ENCODE measurements at regions not wholly inside any gene's neighbourhood (a gene's known extent, or its start where the extent isn't known, plus 50 kb on each side); places are given as distances from the start of the nearest gene placed in this dataset.

GRCh38 chr2:49298230-49298629 is 143.9 kb upstream of the FSHR start:
- Histone ChIP-seq H3K9me3 (no peaks in the 10 kb centered on the region), H3K4me3 (no peak overlapping the region), H3K4me1 (no peaks in the 10 kb centered on the region), H3K36me3 (no peaks in the 10 kb centered on the region), H3K27ac (no peak overlapping the region), H3K27me3 (no peaks in the 10 kb centered on the region)
- ATAC-seq: no peak
- TF ChIP-seq EP300 (IDR thresholded peaks at IDR 0.05): no peak
- TF ChIP-seq POLR2A (IDR thresholded peaks at IDR 0.05): no peak
- TF ChIP-seq CTCF (IDR thresholded peaks at IDR 0.05): no peak
- no peak for TF ChIP-seq POLR2AphosphoS5 (IDR thresholded peaks at IDR 0.05)
- WGBS, 2 donors (ENCODE audit: low coverage in 1 of 2): 78 to 100% methylated on average over 1 to 4 of the region's 7 CpGs

GRCh38 chr2:49296107-49296867 is 142.0 kb upstream of the FSHR start:
- ATAC-seq: no peak
- WGBS, 2 donors (ENCODE audit: low coverage in 1 of 2): 21 to 33% methylated on average over 2 to 5 of the region's 6 CpGs

DNA sequence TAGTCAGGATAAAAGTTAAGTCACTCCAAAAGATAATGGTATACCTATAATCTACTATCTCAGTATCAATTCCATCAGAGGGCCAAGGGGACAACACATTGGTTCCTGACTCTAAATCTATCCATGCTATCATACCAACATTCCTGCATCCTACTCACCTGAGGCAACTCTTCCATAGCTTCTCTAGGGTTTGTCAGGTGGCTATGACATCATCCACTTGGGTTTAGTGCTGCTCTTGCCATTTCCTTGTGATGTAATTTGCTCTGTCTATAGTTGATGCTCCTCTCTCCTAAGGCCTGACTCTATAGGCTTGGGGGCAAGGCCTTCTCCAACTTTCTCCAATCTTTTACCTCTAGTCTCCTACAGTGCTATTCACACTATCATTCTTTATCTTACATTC is 139.9 kb upstream of the FSHR start:
- H3K4me1 ChIP-seq: peaks cover 0 to 2% (median 0%) of the 10 kb centered on the region in 3 donors
- H3K36me3 ChIP-seq: no peaks in the 10 kb centered on the region
- H3K27me3 ChIP-seq: no peaks in the 10 kb centered on the region
- no peaks in the 10 kb centered on the region for H3K9me3 ChIP-seq
- H3K27ac ChIP-seq: no peak overlapping the region
- ATAC-seq: no peak
- TF ChIP-seq EP300 (IDR thresholded peaks at IDR 0.05): no peak
- no peak overlapping the region for H3K4me3 ChIP-seq

More at GRCh38 chr2:49296107-49296867, 142.0 kb upstream of the FSHR start:
- H3K9me3 ChIP-seq: no peaks in the 10 kb centered on the region
- no peak overlapping the region for H3K27ac ChIP-seq
- H3K4me1 ChIP-seq: no peaks in the 10 kb centered on the region
- no peak for TF ChIP-seq POLR2A (IDR thresholded peaks at IDR 0.05)
- TF ChIP-seq POLR2AphosphoS5 (IDR thresholded peaks at IDR 0.05): no peak
- no peak for TF ChIP-seq CTCF (IDR thresholded peaks at IDR 0.05)
- no peaks in the 10 kb centered on the region for H3K27me3 ChIP-seq
- no peaks in the 10 kb centered on the region for H3K36me3 ChIP-seq
- no peak overlapping the region for H3K4me3 ChIP-seq

DNA sequence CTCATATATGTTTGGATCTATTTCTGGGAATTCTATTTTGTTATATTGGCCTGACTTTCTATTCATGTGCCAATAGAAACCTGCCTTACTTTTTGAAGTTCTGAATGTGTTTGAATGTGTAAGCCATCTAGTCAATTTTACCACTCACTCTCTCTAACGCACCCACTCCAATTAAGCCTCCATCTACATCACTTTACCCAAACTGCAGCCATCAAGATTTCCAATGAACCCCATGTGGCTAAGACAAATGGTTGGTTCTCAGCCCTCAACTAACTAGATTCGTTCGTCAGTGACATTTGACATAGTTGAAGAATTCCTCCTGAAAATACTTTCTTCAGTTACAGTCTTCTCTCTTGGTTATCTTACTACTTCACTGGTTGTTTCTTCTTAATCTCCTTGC is 137.3 kb upstream of the FSHR start:
- no peaks in the 10 kb centered on the region for H3K27me3 ChIP-seq
- 56 to 59% methylated on average over 3 of the region's 3 CpGs for WGBS, 2 donors (ENCODE audit: low coverage in 1 of 2)
- H3K4me3 ChIP-seq: no peak overlapping the region
- no peaks in the 10 kb centered on the region for H3K36me3 ChIP-seq
- peaks cover 0 to 14% (median 0%) of the 10 kb centered on the region in 3 donors for H3K4me1 ChIP-seq
- TF ChIP-seq POLR2AphosphoS5 (IDR thresholded peaks at IDR 0.05) (no peak), POLR2A (IDR thresholded peaks at IDR 0.05) (no peak), EP300 (IDR thresholded peaks at IDR 0.05) (no peak)
- H3K27ac ChIP-seq: no peak overlapping the region
- no peak for ATAC-seq
- no peaks in the 10 kb centered on the region for H3K9me3 ChIP-seq

DNA sequence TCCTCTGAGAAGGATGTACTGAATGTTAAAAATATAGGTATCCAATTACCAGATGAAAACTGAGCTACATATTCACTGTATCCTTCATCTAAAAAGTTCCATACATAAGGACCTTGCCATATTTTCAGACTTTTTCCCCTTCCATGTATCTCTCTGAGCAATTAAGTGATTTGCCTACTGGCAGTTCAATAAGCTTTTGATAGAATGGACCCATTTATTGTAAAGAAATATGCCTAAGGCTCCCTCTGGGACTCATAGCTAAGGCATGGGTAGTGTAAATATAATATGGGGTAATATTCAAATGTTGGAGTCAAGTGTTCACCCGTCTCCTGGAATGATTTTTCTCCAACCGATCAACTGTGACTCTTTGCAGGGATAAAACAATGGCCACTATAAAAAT is 135.4 kb upstream of the FSHR start:
- no peak overlapping the region for H3K4me3 ChIP-seq
- TF ChIP-seq POLR2A (IDR thresholded peaks at IDR 0.05) (no peak), POLR2AphosphoS5 (IDR thresholded peaks at IDR 0.05) (no peak), CTCF (IDR thresholded peaks at IDR 0.05) (no peak), EP300 (IDR thresholded peaks at IDR 0.05) (no peak)
- no peaks in the 10 kb centered on the region for H3K36me3 ChIP-seq
- H3K9me3 ChIP-seq: no peaks in the 10 kb centered on the region
- H3K27ac ChIP-seq: no peak overlapping the region
- H3K27me3 ChIP-seq: no peaks in the 10 kb centered on the region
- 67 to 73% methylated on average over 2 of the region's 2 CpGs for WGBS, 2 donors (ENCODE audit: low coverage in 1 of 2)
- no peak for ATAC-seq
- peaks cover 0 to 14% (median 0%) of the 10 kb centered on the region in 3 donors for H3K4me1 ChIP-seq
